GM19372 (cell line): ENCODE measurements at regions not wholly inside any gene's neighbourhood (a gene's known extent, or its start where the extent isn't known, plus 50 kb on each side); places are given as distances from the start of the nearest gene placed in this dataset.

Experiments
- ATAC-seq: cut with Tn5 transposase; IDR thresholded peaks from one replicate; pipeline ENCODE4 v1.9.1; 2021; ENCODE audit warnings: mild to moderate bottlenecking, low read depth, moderate library complexity; ENCODE audit not compliant: unreplicated experiment

GRCh38 chr2:67851016-67851415 lies 211.8 kb downstream of the C1D start:
- no peak for ATAC-seq

GRCh38 chr2:67851956-67852824 lies 210.6 kb downstream of the C1D start:
- no peak for ATAC-seq

- ATAC-seq: no peak
Observed at GRCh38 chr2:67854103-67854743, 208.6 kb downstream of the C1D start.

- no peak for ATAC-seq
Observed at GRCh38 chr2:67854798-67855197, 208.0 kb downstream of the C1D start.

- no peak for ATAC-seq
Observed at GRCh38 chr2:67856866-67857265, 205.9 kb downstream of the C1D start.

- ATAC-seq: no peak
Observed at GRCh38 chr2:67857836-67858235, 205.0 kb downstream of the C1D start.

GRCh38 chr2:67858886-67859285 lies 203.9 kb downstream of the C1D start:
- no peak for ATAC-seq

GRCh38 chr2:67865917-67866316 lies 196.9 kb downstream of the C1D start:
- ATAC-seq: no peak

- ATAC-seq: no peak
Observed at GRCh38 chr2:67867735-67868134, 195.1 kb downstream of the C1D start.

GRCh38 chr2:67871686-67872412 lies 191.0 kb downstream of the C1D start:
- ATAC-seq: no peak

- no peak for ATAC-seq
Observed at GRCh38 chr2:67872481-67872880, 190.3 kb downstream of the C1D start.

GRCh38 chr2:67873916-67874315 lies 188.9 kb downstream of the C1D start:
- no peak for ATAC-seq

- ATAC-seq: no peak
Observed at GRCh38 chr2:67876176-67876575, 186.6 kb downstream of the C1D start.

GRCh38 chr2:67877301-67877700 lies 185.5 kb downstream of the C1D start:
- ATAC-seq: no peak

GRCh38 chr2:67878743-67879142 lies 184.1 kb downstream of the C1D start:
- no peak for ATAC-seq

GRCh38 chr2:67879586-67880290 lies 183.1 kb downstream of the C1D start:
- no peak for ATAC-seq

GRCh38 chr2:67880291-67880761 lies 182.5 kb downstream of the C1D start:
- ATAC-seq: no peak

GRCh38 chr2:67881816-67882215 lies 181.0 kb downstream of the C1D start:
- no peak for ATAC-seq

- ATAC-seq: no peak
Observed at GRCh38 chr2:67883316-67884087, 179.3 kb downstream of the C1D start.
